ENCODE measurements at regions not wholly inside any gene's neighbourhood (a gene's known extent, or its start where the extent isn't known, plus 50 kb on each side); places are given as distances from the start of the nearest gene placed in this dataset.
"Not testable (repeated sequence)": the region's sequence is repeated elsewhere in the genome, so short reads cannot be mapped to it uniquely, and the experiment has no call there.

DNA sequence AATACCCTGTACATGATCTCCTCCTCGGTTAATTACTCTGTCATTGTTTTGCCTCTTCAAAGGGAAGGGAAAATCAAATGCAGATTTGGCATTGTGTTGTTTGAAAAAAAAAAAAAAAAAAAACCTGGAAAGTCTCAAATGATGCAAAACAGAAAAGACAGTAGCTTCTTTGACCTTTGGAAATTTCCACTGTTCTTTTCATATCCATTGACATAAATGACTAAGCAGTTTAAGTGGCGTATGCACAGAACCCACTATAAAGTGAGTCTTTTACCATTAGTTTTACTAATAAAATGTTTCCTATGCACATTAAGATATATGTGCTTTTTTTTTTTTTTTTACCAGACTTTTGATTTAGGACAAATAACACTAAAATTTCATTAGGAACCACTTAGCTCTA lies 704.3 kb downstream of the TFAP2A start:
- intact Hi-C loops (cut with micrococcal nuclease) = no loop called here

DNA sequence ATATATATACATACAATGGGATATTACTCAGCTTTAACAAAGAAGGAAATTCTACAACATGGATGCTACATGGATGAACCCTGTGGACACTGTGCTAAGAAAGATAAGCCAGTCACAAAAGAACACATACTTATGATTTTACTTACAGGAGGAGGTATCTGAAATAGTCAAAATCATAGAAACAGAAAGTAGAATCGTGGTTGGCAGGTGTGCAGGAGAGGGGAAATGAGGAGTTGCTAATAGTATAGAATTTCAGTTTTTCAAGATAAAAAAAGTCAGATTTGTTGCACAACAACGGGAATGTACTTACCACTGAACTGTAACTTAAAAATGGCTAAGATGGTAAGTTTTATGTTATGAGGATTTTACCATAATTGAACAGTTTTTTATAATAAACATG lies 706.3 kb downstream of the TFAP2A start:
- intact Hi-C loops (cut with micrococcal nuclease) = no loop called here

DNA sequence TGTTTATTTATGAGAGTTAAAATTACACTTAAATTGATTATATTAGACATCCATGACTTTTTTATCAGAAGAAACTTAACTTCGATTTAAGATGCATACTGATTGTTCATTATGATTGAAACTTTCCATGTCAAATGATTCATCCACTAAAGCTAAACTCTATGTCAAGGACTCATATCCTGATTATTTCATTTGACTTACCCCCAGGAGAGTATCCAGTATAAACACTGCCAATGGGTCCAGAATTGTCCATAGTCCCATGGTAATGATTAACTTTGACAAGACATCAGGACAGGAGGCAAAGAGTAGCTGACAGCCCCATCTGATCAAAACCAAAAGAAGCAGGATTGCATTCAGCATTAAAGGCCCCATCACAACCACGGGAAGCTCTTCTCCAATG lies 709.9 kb downstream of the TFAP2A start:
- intact Hi-C loops (cut with micrococcal nuclease) = no loop called here

DNA sequence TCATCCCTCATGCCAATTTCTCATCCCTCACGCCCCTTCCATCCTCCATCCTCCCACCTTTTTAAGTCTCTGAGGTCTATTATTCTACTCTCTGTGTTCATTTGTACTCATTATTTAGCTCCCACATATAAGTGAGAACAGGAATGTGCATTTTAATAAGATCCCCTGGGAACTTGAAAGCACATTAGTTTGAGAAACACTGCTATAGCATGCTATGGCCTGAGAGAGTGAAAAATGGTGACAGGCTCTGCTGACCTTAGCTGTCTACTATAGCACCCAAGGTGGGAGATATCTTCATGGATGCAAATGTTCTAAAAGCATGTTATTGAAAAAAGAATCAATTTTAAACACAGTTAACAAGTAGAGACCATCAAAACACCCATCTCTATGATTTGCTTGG lies 712.0 kb downstream of the TFAP2A start:
- intact Hi-C loops (cut with micrococcal nuclease) = no loop called here

DNA sequence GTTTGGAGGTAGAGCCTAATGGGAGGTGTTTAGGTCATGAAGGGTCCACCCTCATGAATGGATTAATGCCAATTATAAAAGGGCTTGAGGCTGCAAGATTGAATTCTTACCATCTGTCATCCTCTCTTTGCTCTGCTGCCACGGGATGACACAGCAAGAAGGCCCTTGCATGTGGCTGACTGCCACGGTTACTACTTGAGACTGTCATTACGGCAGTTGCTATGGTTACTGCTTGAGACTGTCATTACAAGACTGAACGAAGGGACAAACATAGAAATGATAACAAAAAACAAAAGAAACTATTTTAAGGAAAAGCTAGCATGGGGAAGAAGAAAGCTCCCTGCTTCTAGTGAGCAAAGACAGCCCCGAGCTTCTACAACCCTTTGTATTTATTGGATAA lies 715.0 kb downstream of the TFAP2A start:
- intact Hi-C loops (cut with micrococcal nuclease) = no loop called here

DNA sequence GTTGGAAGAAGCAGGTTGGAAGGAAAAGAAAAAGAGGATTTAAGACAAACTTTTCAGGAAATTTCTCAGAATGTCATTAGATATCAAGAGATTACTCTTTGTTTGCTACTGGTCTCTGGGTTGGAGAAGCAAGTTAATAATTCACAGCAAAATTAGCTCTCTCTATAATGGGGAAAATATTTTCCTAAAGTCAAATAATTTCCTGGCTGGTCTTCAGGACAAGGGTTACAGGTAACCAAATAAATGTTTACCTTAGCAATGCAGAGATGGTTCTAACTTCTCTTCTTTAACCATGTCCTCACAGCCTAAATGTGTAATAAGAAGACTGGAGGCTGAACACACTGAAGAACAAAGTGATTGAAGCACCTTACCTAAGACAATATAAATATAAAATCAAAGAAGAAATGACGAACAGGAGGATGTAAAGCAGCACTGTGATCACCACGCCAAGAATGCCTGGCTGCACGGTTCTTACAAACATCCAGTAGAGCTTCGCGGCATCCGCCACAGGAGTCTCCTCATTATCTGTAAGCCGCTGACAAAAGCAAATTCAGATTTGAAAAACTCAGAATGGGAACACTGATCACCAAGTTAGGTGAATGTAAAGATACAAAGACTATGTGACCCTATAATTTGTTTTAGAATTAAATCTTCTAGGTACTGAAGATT lies 717.5 kb downstream of the TFAP2A start:
- intact Hi-C loops (cut with micrococcal nuclease) = no loop called here

DNA sequence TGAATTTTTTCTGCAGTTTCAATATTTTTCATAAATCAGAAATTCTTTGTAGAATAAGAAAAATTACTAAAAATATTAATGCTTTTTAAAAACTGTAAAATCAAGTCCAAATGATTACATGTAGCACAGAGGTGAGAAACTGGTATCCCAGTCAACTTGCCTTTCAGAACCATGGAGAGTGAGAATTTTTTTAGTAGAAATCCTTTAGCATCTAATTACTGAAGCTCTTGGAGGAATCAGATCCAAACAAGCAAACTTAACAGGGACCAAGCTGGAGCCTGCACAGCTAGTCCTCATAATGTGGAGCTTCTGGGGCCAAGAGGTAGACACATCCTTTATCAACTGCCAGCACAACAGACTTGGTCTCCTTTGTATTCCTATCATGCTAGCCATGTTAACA lies 724.5 kb downstream of the TFAP2A start:
- intact Hi-C loops (cut with micrococcal nuclease) = no loop called here

DNA sequence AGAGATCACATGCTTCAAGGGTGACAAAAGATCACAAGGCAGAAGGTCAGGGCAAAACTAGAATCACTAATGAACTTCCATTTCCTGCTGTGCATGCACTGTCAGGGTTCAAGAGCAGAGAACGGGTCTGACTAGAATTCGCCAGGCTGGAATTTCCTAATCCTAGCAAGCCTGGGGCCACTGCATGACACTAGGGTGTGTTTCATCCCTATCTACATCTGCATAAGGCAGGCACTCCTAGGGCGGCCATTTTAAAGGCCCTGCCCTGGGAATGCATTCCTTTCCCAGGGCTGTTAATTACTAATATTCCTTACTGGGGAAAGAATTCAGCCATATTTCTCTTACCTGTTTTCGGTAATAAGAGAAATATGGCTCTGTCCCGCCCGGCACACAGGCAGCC lies 734.1 kb downstream of the TFAP2A start:
- intact Hi-C loops (cut with micrococcal nuclease) = not testable (repeated sequence)

DNA sequence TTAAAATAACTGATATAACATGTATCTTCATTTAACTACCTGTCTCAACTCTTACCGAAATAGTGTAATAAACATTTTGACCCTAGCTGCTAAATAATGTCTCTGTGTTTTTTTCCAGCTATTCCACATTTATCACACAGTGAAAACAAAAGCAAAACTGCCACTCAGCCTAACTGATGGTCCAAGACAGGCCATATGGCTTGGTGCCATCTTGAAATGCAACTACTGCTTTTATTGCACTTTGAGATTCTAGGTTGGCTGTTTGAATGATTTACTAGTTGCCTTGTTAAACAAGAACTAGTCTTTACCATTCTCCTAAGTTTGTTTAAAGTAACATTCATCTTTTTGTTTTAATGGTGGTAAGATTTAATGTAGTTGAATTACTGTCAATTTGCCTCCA lies 739.8 kb downstream of the TFAP2A start:
- intact Hi-C loops (cut with micrococcal nuclease) = no loop called here

DNA sequence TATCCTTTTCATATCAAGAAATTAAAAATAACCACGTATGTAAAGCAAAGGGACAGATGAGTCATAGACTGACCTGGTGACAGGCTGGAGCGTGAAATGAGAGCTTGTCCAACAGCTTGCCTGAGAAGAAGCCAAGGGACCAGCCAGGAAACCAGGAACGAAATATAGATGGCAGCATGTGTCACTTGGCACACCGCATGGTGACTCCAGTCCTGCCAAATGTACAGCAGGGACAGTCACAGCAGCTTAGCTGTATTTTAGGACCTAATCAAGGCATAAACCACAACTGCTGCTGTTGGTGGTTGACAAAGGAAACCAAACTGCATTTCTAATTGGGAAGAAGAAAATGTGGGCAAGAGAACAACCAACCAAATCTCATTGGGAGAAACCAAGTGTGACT lies 755.0 kb downstream of the TFAP2A start:
- intact Hi-C loops (cut with micrococcal nuclease) = no loop called here

DNA sequence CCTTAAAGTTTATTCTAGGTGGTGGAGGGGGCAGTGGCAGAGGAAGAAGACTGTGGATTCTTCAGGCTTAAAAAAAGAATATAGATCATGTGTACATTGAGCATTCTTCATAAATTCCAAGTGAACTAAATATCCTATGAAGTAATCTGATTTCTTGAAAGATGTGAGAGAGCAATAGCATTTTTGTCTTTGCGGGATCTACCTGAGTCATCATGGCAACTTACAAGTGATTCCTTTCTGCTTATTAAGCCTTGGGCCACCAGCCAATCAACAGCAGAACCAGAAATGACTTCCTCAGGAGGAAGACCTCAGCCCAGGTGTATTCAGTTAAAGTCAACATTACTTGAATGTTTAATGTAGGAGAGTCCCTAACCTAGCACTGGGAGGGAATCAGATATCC lies 756.9 kb downstream of the TFAP2A start:
- intact Hi-C loops (cut with micrococcal nuclease) = no loop called here

DNA sequence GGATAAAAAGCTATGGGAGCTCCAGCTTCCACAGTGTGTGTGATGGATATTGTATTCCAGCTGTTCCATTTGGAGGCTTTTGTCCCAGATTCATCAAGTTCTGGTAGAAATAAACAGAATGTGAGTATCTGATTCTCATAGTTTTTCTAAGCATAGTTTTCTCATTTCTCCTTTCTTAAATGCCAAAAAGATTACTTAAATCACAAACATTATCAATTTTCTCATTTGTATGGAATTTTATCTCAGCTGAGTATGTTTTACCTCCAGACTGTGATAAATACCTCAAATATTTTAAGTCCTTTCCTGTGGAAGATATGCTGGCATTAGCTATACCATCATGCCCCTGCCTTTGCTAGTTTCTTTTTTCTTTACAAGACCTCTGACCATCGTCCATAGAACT lies 767.3 kb downstream of the TFAP2A start:
- intact Hi-C loops (cut with micrococcal nuclease) = no loop called here

DNA sequence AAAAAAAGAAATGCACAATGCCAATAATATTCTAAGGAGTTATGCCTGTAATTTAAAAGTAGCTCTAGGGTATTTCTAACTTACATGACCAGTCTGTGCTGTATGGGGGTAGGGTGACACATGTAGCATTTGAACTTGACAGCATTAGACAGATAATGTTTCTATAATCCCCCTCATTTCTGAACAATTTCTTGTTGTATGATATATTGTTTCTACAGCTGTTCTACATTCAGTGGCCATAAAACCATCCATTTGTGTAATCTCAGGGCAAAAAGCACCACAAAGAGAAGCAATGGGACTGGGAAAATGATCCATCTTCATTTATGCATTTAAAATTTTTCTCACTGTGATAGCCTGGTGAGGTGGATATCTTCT lies 767.8 kb downstream of the TFAP2A start:
- intact Hi-C loops (cut with micrococcal nuclease) = no loop called here

DNA sequence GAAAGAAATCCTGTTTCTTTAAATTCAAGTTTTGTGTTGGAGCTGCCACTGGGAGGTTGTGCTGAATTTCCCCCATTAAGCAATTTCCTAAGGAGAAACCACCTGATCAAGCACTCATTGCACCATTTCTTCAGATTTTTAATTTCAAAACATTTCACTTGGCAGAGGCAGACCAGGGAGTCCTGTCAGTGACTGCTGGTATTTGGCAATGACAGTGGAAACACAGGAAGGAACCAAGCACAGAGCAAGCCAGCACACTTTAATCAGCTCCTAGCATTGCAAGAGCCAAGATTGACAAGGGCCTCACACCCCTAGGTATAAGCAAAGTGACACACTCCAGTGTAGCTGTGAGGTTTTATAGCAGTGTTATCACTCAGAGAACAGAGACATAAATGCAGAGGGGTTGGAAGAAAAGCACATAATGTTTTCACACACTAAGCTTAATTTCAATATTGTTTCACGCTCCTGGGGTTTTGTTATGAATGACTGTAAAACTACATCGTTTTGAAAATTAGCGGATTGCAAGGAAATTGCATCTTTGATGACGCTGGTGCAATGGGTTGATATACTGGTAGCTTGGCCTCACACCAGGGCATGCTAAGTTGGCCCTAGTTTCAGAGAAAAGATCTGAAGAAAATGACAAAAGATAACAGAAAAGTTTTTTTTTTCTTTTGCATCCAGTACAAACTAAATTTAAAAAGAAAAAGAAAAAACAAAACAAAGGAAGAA lies 768.4 kb downstream of the TFAP2A start:
- intact Hi-C loops (cut with micrococcal nuclease) = no loop called here

DNA sequence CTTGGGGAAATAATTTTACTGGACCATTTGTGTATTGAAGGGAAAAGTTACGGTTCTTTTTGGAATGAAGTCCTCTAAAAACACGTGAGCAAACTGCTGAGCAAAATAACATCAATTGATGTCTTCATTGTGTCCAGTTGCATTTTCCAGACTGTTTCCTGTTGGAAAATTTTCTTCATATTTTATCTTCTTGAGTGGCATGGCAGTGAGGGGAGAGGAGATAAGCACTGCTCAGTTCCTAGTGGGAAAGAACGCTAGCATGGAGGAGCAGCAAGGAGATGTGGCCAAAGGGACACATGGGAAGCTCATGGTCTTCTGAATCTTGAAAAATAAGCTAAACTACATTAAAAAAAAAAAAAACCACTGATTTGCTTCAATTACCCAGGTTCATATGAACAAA lies 776.0 kb downstream of the TFAP2A start:
- intact Hi-C loops (cut with micrococcal nuclease) = no loop called here

DNA sequence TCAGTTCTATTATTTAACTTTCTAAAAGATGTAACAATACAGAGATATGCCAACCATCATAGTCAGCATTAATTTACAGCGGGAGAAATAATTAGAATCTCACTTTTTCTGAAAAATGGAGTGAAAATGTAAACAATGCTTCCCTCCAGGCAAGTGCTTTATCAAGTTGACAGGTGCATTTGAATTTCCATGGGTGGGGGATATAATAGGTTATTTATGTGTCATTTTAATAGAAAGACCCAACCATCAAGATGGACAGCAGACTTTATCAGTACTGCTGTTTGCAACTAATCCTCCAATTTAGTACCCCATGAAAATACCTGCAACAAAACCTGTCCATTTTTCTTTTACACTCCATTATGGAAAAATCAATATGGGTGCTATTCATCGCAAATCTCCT lies 780.1 kb downstream of the TFAP2A start:
- intact Hi-C loops (cut with micrococcal nuclease) = no loop called here

DNA sequence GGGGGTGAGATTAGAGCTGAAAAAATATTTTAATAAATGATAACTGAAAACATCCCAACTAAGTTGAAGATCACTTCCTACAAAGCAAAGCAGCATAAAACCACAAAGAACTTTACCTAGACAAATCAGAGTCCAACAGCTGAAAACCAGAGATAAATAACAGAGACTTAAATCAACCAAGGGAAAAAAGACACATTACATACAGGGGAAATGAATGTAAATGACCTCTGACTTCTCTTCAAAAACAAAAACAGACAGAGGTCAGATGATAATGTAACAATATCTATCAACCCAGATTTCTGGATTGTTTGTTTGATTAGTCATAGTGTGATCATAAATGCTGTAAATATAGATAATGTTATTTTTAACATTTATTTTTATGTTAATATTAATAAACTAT lies 782.8 kb downstream of the TFAP2A start:
- intact Hi-C loops (cut with micrococcal nuclease) = no loop called here

DNA sequence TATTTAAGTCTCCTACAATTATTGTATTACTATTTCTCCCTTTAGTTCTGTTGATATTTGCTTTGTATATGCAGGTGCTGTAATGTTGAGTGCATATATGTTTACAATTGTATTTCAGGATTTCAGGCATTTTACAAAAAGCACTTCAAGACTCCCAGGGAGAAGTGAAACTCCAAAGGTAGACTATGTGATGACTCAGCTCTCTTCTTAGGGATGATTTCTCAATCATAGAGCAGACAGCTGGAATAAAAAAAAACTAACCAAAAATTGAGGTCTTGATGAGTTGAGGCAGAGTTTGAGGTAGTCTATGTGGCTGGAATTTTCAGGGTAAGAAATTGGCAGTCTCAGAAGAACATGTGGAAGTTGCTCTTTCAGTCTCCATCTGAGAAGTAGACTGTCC lies 786.1 kb downstream of the TFAP2A start:
- intact Hi-C loops (cut with micrococcal nuclease) = no loop called here

DNA sequence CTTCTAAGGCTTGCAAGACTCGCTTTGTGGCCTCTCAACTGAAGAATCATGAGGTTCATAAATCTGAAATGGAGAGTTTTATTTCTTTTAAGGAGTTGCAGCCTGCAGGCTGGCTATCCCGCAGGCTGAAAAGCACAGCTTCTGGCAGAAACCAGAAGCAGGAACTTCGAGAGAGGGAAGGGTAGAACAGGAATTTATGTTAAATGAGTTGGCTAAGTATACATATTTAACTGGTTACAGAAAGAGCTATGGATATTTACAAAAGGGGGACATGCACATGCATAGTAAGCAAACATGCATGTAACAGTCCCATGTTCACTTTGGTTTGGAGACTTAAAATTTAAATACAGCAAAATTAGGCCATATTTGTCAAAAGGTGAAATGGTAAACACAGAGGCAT lies 787.0 kb downstream of the TFAP2A start:
- intact Hi-C loops (cut with micrococcal nuclease) = no loop called here

DNA sequence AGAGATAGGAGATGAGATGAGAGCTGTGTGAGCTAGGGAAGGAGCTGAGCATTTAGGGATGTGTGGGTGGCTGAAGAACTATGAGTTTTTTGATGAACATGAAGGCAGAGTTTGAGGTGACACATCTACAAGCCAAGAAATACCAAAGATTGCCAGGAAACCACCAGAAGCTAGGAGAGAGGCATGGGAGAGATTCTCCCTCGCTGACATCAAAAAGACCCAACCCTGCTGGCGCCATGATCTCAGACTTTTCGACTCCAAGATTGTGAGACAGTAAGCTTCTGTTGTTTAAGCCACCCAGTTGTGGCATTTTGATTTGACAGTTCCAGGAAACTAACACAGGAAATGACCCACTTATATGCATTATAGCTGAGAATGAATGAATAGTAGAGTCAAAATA lies 790.9 kb downstream of the TFAP2A start:
- intact Hi-C loops (cut with micrococcal nuclease) = no loop called here

DNA sequence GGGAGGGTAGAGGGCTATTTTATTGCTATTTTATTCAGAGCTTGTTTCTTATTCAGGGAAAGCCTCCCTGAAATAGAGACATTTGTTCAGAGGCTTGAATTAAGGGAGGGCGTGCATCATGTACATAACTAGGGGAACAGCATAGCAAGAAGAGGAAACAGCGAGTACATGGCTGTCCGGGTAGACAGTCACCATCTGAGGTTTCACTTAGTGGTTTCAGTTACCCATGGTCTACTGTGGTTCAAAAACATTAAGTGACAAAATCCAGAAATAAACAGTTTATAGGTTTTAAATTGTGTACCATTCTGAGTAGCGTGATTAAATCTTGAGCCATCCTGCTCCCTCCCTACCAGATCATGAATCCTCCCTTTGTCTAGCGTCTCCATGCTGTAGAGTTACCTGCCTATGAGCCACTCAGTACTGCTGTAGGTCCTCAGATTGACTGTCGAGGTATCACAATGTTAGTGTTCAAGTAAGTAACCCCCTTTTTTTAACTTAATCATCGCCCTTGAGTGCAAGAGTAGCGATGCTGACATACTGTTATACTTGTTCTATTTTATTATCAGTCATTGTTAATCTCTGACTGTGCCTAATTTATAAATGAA lies 791.5 kb downstream of the TFAP2A start:
- intact Hi-C loops (cut with micrococcal nuclease) = no loop called here

DNA sequence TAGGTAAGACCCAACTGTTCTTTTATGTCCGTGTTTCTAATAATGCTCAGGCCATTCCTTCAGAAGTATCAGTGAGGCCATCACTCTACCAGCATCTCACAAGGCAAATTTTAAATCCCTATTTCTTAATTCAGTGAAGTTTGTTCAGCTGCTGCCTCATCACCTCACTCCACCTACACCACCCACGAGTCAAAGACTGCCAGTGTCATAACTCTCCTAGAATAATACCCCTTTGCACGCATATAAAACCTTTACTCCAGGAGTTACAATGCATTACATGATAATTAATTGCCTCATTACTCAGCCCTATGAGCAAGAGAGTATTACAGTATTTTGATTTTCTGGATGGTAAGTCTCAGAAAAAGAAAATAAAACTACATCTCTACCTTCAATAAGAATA lies 793.6 kb downstream of the TFAP2A start:
- intact Hi-C loops (cut with micrococcal nuclease) = no loop called here

DNA sequence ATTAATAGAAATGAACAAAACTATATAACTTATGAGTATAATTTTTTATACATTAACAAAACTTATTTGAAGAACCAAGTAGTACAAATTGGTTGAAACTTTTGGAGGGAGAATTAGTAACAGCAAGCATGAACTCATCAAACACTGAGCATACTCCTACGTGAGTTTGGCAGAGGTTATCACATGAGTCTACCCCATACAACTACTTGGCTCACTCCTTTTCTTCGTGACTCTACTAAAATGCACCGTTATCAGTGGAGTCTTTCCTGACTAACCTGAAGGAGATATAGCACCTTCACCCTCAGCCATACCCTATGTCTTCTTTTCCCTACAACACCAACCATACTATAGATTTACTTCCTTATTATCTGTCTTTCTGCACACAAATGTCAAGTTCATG lies 794.2 kb downstream of the TFAP2A start:
- intact Hi-C loops (cut with micrococcal nuclease) = no loop called here

All from T-helper 1 cell treated with Interleukin-12 subunit alpha and Interleukin-12 subunit beta and Interleukin-4 antibody, amounts not matched to agents 30 ng/mL and 1 ng/mL, for 36 hours (primary cell).